Suppressor macrophage treated with lipopolysaccharide for 1 hour (primary cell): ENCODE measurements at regions not wholly inside any gene's neighbourhood (a gene's known extent, or its start where the extent isn't known, plus 50 kb on each side); places are given as distances from the start of the nearest gene placed in this dataset.

Experiments used
- DNase-seq, 3 donors: peaks; one replicate each; pipeline ENCODE4 v3.0.0-alpha.2; 2020 to 2022

DNA sequence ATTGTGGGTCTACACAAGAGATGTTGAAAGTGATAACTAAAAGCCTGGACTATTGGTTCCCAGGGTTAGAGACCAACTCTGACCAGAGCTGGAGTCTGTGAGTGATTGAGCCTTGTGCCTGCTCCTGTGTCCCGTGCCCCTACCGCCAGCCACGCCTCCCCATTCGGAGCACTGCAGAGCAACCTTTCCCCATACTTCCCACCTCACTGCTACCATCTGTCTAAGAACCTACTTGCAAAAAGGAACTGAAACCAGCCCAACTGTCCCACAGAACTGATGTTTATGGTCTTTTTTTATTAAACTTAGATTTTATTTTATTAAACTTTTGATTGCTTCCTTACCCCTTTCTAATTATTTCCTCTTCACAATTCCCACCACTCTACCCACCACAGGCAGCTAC lies 300.3 kb upstream of the MGAT5 start:
- no peak for DNase-seq

DNA sequence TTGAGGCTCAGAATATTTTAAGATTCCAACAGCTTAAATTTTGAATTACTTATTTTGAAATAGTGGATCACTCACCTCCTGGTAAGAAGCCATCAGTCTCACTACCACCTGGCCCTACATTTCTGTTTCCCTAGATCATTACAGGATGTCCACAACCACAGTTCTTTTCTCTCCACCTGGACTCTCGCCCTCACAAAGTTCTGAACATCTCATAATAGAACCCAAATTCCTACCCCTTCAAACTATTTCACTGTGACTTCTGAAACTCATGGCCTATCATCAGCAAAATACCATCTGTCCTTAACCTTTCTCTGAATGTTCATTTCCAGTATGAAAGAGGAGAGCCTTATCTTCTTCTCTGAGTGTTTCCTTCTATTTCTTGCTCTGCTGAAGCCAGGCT lies 299.2 kb upstream of the MGAT5 start:
- no peak for DNase-seq

DNA sequence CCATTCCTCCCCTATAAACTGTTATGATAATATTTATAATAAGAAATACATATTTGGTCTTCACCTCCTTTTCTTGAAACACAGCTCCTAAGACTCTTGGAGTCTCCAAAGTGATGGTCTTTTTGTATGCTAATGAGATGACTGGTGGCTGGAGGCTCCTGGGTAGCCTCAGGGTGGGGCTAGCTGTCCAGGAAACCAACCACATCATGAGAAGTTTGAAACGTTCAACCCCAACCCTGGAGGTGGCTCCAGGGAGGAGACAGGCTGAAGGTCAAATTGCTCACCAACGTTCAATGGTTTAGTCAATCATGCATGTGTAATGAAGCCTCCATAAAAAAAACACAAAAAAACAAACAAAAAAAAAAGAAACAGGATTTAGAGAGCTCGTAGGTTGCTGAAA lies 298.7 kb upstream of the MGAT5 start:
- DNase-seq, result no peak

DNA sequence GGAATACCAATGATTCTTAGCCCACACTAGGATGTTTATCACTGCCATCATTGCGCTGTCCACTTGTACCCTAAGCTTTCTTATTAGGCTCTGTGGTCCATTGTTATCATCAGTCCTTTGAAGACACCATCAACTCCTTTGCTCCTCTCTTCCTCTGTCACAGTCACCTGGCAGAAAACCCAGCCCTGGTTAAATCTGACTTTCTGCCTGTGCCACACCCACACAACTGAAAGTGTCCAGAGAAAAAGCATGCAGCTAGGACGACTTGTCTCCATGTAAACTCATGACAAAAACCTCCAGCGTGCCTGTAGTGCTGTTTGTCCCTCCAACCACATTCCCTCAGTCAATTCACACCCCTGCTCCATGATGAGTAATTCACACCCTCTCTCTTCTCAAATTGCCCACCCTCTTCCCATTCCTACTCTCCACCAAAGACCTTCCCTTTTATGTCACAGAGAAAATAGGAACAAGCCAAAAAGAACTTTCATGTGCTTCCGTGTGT lies 297.4 kb upstream of the MGAT5 start:
- DNase-seq, result no peak

DNA sequence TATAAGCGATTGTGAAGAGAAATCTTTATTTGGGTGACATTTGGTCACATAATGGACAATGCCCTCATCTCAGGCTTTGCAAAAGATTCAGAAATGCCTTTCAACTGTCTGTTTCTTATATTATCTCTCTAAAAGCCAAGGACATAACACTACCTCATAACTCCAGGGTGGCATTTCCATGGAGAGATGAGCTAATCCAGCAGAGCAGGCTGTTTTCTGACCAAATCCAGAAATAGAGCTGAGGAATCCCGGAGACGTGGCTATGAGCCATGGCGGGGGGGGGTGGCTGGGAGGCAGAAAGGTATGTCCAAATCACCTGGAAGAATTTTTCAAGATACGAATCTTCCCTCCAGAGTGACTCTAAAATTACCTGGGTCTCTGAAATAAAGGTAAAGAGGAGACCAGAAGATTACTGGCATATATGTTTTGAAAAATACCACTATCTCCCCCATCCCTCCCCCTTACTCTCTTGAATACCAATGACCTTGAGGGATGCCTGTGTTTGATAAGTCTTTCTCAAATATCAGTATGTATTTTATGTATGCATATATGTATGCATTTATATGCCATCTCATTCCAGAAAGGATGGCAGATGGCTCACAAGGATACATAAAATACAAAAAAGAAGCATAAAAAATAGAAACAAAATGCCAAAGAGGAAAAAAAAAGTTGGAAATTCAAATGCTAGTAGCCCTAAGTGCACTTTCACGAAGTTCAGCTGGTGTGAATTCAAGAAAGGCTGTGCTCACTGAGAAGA lies 296.0 kb upstream of the MGAT5 start:
- no peak for DNase-seq

DNA sequence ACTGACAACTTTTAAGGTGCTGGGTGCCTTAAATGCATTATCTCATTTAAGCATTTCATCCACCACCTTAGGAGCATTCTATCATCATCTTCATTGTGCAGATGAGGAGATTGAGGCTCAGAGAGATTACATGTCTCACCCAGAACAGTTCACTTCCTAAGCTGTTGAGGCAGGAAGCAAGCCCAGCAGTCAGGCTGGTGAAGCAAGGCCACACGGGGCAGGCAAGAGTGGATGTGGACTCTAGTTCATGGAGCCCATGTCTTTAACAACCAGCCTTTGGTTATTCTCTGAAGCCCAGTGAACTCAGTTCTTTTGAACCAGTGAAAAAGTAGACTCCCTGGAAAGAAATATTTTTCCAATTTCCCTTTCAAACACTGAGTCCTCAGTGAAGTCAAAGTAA lies 294.8 kb upstream of the MGAT5 start:
- no peak for DNase-seq

DNA sequence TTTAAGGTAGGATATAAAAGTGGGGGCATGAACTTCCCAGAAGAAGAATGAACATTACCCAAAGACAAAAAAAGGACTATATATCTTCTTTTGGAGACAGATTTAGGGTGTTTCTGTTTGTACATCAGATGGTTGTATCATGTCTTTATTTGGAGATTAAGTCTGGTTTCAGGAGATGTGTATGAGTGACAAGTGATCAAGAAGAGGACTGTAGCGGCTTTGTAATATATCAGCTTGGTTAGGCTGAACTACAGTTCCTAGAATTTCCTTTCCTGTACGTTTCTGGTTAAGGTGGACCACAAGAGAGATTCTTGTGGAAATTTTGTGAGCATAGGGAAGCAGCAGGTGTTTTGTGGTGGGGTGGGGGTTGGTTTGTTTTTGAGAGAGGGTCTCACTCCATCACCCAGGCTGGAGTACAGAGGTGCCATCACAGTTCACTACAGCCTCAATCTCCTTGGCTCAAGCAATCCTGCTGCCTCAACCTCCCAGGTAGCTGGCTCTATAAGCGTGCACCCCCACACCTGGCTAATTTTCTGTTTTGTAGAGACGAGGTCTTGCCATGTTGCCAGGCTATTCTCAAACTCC lies 287.1 kb upstream of the MGAT5 start:
- no peak for DNase-seq

DNA sequence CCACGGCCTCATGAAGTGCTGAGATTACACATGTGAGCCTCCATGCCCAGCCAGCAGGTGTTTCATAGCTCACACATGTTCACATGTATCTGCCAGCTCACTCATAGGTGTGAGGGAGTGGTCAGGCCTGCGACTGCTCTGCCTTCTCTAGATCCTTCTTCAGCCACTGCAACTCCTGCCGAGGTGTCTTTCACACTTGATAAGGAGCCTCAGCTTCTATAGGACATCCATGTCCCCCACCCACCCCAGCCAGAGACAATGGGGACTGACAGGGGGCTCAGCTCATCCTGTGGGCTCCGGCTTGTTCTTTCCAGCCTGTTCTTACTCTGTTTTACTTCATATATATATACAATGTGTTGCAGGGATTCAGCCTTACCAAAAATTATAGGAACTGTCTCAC lies 286.5 kb upstream of the MGAT5 start:
- DNase-seq, result no peak

DNA sequence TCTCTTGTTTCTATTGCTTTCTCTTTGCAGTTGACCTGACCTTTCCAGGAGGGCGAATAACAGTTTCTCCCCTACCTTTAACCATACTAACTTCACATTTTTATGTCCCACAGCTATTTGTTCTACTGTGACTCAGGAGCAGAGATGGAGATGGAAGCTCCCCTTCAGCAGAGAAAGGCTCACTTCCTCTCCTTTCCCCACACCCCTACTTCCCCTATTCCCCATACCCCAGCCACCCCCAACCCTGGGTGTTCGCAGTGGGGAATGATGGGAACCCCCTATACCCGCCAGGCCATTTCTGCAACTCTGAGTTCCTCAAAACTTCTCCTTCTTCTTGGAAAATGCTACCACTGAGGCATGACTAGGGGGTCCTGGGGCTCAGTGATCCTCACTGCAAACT lies 285.4 kb upstream of the MGAT5 start:
- DNase-seq, result peak; percentile 43 to 70 (median 50)

DNA sequence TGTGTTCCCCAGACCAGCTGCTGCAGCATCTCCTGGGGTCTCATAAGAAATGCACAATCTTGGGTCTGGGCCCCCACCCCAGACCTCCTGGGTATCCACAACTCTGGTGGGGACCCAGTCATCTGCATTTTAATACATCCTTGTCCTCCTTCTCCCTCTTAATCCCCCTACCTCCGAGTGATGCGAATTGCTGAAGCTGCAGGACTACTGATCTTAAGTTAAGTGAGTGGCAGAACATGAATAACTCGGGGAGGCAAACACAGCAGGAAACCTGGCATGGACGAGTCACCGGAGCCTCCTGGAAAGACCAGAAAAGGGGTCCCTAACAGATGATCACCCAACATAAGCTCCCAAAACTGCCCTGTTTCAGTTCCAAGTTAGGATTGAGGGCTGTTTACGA lies 283.2 kb upstream of the MGAT5 start:
- DNase-seq, result no peak

DNA sequence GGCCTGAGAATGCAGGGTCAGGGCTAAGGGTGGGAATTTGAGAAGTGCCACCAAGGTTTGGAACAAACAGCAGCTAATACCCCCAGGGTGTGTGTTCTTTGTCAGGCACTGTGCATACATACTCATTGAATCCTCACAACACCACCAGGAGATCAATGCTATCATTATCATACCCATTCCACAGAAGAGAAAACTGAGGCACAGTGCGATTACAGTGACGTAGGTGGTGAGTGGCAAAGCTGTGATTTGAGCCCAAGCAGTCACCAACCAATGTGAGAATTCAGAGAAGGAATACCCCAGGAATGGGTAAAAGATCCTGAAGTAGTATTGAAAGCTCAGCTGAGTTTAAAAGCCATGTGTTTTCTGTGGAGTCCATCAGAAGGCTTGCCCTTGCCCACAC lies 281.6 kb upstream of the MGAT5 start:
- DNase-seq, result no peak

DNA sequence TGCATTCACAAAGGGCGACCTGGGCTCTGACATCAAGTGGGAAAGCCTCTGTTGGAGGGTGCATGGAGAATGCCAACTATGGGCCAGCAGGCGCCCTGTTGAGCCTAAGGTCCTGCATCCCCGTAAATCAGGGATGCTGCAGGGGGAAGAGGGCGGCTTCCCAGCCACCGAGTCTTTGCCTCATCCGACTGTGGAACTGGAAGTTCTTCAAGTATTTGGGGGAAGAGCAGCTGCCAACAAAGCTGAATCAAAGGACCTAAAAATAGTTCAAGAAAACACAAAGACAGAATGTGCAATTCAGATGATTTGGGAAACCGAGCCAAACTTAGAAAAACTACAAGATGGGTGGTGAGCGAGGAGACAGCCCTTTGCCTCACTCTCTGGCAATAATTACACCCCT lies 281.1 kb upstream of the MGAT5 start:
- no peak for DNase-seq

DNA sequence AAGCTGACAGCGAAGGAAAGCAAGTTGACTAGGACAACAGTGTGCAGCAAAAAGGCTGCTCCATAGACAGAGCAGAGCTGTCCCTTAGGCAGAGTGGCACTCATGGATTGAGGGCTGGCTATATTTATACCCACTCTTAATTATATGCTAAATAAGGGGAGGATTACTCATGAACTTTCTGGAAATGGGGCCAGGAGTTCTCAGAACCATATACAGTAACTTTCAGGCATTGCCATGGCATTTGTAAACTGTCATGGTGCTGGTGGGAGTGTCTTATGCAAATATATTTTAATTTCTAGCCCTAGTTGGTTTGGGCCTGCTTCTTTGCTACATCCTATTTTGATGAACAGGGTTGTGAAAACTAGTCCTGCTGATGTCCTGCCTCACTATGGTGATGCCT lies 279.5 kb upstream of the MGAT5 start:
- DNase-seq, result no peak

DNA sequence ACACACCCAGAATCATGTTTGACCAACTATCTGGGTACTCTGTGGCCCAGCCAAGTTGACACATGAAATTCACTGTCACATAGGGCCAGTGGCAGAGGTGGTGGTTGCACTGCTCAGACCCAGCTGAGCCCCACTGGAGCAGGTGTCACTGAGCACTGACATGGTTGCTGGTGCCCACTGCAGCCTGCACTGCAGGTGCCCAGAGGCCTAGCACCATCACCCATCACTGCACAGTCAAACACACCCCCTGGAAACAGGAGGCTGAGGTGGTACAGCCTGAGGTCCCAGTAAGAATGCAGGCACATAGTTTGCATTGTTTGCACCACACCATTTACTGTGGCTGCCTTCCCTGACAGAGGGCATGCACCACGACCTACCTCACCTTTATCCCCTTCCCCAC lies 278.7 kb upstream of the MGAT5 start:
- no peak for DNase-seq

DNA sequence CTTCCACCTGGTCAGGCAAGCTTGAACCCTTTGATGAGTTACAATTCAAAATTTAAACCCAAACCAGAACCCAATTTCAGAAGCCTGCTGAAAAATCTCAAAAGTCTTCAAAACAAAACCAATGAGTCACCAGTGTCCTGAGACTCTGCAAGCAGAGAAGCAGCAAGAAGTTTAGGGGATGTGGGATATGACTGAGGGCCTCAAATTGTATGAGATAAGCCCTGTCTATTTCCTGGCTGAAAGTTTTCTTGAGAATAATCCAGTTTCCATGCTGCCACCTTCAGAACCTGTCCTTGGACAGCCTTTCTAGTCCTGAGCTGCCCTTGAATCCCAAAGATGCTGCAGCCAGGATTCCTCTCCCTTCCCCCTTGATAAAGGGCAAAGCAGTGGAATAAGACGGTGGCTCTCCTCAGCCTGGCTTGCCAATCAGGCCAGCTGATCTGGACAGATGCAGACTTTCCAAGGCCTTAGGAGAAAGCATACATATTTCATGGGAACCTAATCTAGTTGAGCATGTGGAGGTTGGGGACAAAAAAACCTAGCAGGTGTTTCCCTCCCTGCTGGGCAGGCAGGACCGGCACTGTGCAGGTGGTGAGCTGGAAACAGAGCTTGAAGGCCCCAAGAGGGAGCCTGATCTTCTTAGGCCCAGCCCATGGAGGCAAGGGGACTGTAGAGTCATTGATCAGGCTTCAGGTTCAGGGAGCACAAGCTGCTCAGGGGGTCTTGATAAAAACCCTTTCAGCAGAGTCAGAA lies 278.0 kb upstream of the MGAT5 start:
- no peak for DNase-seq

DNA sequence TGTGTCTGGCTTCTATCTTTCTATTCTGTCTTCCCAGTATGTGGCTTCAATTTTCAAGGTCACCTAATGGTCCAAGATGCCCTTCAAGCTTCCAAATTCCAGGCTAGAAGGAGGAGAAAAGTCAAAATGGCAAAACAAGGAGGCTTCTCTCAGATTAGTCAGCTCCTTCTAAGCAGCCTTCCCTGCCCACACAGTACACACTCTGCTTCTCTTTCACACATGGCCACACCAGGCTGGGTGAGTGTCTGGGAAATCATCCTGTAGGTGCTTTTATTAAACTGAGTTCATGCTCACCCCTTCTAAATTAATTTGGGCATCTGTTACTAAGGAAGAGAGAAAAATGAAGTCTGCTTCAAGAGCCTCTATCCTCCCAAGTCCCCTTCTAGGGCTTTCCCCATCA lies 277.2 kb upstream of the MGAT5 start:
- no peak for DNase-seq

DNA sequence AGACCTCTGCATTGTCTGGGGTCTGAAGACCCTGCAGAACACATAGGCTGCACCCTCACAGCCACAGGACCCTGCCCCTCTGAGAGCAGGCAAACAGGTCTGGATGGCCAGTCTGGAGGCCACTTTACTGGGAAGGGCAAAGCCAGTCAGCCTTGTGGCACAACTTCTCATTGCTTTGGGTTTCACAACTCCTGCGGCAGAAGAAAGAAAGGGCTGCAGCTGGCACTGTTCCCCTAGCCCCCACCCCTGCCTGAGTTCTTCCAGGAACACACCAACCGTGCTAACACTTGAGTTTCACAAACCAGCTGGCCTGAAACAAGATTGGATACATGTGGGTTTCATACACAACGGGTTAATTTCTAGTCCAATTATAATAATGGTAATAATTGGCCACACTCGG lies 276.5 kb upstream of the MGAT5 start:
- DNase-seq, result no peak

DNA sequence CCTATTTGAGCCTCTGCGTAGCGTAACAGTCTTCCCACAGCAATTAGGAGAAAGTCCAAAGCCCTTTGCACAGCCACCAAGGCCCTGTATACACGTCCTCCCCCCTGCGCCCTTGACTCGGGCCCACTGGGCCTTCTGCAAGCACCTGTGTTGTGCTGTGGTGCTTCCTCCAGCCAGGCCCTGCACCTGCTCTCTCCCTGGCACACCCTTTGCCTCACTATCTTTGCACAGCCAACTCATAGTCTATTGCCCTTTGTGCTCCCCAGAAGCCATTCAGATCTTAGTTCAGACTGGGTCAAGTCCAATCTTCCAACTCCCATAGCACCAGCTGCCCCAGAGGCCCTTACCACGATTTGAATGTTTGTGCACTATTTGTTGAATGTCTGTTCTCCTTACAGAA lies 271.6 kb upstream of the MGAT5 start:
- DNase-seq, result no peak

DNA sequence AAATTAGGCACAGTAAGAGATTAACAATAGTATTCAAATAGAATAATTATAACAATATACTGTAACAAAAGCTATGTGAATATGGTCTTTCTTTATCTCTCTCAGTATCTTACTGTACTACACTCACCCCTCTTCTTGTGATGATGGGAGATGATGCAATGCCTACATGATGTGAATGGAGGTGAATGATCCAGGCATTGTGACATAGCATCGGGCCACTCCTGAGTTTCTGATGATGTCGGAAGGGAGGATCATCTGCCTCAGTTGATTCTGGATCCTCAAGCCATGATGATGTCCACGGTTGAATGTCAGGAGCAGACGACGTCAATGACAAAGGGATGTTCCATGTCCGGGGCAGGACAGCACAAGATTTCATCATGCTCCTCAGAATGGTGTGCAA lies 268.3 kb upstream of the MGAT5 start:
- no peak for DNase-seq

DNA sequence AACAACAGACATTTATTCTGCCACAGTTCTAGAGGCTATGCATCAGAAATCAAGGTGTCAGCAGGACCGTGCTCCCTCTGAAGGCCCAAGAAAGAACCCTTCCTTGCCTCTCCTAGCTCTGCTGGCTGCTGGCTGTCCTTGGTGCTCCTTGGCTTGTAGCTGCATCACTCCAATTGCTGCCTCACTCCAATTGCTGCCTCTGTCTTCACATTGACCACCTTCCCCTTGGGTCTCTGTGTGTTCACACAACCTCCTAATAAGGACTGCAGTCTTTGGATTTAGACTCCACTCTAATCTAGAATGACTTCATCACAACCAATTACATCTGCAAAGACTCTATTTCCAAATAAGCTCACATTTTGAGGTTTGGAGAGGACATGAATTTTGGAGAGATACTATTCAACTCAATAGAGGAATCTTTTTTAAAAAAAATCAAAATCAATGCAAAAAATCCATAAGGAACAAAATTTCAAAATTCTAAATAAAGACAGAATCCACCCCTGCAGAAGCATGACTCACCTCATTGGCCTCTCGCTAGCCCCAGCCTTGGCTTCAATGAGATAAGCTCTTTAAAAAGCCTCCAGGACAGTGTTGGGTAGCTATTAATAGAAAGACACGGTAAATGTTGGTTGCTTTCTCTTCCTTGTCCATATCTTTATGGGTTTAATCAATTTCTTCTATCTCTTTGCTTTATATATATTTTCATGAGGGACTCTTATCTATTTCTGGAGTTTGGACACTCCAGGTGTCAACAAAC lies 267.6 kb upstream of the MGAT5 start:
- no peak for DNase-seq

DNA sequence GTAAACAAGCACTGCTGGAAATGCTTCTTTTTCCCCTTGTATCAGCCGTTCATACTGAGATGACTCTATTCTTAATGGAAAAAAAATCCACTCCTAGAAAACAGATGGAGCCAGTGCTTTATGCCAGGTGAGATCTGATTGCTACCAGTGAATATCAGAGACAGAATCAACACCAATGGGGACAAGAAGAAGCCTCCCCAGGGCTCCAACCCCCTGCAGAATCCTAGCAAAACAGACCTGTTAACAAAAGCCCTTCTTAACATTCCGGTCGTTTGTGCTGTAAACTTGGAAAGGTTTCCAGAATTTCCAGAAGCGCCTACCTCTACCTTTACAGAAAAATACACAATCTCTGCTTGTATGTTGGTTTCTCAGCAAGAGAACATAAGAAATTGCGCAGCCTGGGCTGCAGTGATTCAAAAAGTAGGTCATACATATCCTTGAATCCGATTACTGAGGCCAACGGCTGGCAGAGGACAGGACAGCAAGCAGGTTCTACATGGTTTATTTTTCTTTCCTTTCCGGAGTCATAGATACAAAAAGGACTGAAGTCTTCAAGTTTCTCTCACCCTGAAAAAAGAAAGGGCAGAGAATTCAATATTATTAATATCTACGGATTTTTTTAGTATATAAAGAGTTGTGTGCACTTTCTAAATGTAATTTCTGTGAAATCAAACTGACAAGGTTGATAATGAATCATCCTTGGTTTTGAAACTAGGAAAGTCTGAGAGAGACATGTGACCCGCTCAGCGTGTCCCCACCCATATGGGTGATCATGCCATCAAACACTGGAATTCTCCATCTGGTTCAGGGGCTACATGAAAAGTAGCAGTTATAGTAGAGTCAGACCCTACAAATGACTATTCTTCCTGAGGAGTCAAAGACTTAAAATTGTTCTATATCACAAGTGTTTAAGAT lies 266.7 kb upstream of the MGAT5 start:
- no peak for DNase-seq

DNA sequence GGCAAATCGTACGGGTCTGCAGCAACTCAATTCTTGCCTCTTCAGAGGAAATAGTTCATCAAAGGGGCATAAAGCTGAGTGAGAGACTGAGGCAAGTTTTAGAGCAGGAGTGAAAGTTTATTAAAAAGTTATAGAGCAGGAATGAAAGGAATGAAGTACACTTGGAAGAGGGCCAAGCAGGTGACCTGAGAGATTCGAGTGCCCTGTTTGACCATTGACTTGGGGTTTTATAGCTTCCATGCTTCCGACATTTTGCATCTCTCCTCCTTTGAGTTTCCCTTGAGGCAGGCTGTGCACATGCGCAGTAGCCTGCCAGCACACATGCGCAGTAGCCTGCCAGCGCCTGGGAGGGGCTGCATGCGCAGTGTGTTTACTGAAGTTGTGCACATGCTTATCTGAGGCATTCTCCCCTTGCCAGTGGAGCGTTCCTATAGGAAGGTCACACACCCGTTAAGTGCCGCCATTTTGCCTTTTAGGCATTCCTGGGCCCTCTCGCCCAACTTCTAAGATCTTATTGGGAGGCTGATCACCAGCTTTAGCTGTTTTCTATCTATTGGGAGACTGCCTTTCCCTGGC lies 265.5 kb upstream of the MGAT5 start:
- DNase-seq, result no peak
